ENCODE measurements at regions not wholly inside any gene's neighbourhood (a gene's known extent, or its start where the extent isn't known, plus 50 kb on each side); places are given as distances from the start of the nearest gene placed in this dataset.
A peak's percentile ranks its signal among the peaks of the same experiment; 100 is the strongest.

DNA sequence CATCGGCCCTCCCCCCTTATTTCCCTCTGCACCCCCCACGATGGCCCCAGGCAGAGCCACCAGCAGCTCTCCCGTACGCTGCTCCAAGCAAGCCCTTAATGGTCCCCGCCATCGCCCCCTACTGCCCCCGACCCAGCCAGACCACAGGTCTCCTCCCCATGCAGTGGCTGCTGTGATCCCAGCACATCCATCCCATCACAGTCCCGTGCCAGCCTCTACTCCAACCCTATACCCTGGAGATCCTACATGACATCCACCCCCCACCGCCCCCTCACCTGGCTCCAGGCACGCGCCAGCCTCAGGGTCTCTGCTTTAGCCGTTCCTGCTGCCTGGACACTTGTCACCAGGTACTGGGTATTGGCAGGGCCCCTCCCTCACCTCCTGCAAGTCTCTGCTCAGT lies 85.8 kb upstream of the RTL6 start:
- DNase-seq (ENCODE audit: low spot score), result peak; percentile 46

More for the DNA sequence above, 85.8 kb upstream of the RTL6 start:
- Mint-ChIP-seq H3K27me3 (ENCODE audit: low read depth) (peaks cover 2% of the 10 kb centered on the region; the same call in 1 of the 2 replicates), H3K4me3 (no peak overlapping the region), H3K27ac (no peak overlapping the region), H3K9me3 (peaks cover 4% of the 10 kb centered on the region; the same call in 1 of the 2 replicates), H3K36me3 (no peaks in the 10 kb centered on the region), H3K4me1 (no peaks in the 10 kb centered on the region)
- ATAC-seq, result peak; percentile 72
- TF ChIP-seq HMGA2 (CRISPR knock-in tag; IDR thresholded peaks at IDR 0.05) (no peak), NFE2L1 (CRISPR knock-in tag; IDR thresholded peaks at IDR 0.05) (no peak), ZNF416 (CRISPR knock-in tag; IDR thresholded peaks at IDR 0.05) (no peak), TEAD4 (CRISPR knock-in tag; IDR thresholded peaks at IDR 0.05) (no peak), ZNF317 (CRISPR knock-in tag; IDR thresholded peaks at IDR 0.05; ENCODE audit: borderline replicate concordance, low read depth) (no peak), CREB1 (CRISPR knock-in tag; IDR thresholded peaks at IDR 0.05) (no peak), ETV6 (CRISPR knock-in tag; IDR thresholded peaks at IDR 0.05) (no peak), IRF2 (CRISPR knock-in tag; IDR thresholded peaks at IDR 0.05; ENCODE audit: borderline replicate concordance, low read depth) (no peak), NFATC4 (CRISPR knock-in tag; IDR thresholded peaks at IDR 0.05) (no peak), EMX1 (CRISPR knock-in tag; IDR thresholded peaks at IDR 0.05) (no peak), NR2C2 (CRISPR knock-in tag; IDR thresholded peaks at IDR 0.05) (no peak)
- TF ChIP-seq, protein P1, sequence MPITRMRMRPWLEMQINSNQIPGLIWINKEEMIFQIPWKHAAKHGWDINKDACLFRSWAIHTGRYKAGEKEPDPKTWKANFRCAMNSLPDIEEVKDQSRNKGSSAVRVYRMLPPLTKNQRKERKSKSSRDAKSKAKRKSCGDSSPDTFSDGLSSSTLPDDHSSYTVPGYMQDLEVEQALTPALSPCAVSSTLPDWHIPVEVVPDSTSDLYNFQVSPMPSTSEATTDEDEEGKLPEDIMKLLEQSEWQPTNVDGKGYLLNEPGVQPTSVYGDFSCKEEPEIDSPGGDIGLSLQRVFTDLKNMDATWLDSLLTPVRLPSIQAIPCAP (CRISPR knock-in tag; IDR thresholded peaks at IDR 0.05), result no peak
- TF ChIP-seq, protein P2, sequence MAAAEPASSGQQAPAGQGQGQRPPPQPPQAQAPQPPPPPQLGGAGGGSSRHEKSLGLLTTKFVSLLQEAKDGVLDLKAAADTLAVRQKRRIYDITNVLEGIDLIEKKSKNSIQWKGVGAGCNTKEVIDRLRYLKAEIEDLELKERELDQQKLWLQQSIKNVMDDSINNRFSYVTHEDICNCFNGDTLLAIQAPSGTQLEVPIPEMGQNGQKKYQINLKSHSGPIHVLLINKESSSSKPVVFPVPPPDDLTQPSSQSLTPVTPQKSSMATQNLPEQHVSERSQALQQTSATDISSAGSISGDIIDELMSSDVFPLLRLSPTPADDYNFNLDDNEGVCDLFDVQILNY (CRISPR knock-in tag; IDR thresholded peaks at IDR 0.05), result no peak
- TF ChIP-seq, protein P3, sequence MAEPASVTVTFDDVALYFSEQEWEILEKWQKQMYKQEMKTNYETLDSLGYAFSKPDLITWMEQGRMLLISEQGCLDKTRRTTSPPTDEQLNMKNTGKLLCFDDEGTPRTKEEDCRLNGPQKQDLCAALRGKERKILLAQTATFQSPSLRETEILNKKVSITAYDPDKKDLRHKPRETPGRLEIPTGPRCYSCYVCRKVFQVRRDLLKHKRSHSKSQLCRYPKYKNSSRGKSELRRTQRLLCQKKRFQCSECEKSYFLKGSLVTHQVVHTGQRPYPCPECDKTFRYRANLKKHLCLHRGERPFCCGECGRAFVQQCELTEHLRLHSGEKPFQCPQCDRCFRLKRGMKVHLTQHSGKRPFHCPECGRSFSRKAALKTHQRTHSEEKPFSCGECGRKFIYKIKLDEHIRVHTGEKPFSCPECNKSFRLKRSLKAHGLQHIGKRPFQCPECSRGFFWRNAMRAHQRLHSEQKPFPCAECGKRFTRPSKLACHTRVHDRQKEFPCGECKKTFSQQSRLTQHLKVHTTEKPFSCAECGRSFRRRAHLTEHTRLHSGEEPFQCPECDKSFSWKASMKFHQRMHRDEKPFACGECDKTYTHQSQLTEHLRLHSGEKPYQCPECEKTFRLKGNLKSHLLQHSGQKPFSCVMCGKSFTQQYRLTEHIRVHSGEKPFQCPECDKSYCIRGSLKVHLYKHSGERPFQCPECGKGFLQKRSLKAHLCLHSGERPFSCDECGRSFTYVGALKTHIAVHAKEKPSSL (CRISPR knock-in tag; conservative IDR thresholded peaks at IDR 0.05), result no peak
- TF ChIP-seq, protein P4, sequence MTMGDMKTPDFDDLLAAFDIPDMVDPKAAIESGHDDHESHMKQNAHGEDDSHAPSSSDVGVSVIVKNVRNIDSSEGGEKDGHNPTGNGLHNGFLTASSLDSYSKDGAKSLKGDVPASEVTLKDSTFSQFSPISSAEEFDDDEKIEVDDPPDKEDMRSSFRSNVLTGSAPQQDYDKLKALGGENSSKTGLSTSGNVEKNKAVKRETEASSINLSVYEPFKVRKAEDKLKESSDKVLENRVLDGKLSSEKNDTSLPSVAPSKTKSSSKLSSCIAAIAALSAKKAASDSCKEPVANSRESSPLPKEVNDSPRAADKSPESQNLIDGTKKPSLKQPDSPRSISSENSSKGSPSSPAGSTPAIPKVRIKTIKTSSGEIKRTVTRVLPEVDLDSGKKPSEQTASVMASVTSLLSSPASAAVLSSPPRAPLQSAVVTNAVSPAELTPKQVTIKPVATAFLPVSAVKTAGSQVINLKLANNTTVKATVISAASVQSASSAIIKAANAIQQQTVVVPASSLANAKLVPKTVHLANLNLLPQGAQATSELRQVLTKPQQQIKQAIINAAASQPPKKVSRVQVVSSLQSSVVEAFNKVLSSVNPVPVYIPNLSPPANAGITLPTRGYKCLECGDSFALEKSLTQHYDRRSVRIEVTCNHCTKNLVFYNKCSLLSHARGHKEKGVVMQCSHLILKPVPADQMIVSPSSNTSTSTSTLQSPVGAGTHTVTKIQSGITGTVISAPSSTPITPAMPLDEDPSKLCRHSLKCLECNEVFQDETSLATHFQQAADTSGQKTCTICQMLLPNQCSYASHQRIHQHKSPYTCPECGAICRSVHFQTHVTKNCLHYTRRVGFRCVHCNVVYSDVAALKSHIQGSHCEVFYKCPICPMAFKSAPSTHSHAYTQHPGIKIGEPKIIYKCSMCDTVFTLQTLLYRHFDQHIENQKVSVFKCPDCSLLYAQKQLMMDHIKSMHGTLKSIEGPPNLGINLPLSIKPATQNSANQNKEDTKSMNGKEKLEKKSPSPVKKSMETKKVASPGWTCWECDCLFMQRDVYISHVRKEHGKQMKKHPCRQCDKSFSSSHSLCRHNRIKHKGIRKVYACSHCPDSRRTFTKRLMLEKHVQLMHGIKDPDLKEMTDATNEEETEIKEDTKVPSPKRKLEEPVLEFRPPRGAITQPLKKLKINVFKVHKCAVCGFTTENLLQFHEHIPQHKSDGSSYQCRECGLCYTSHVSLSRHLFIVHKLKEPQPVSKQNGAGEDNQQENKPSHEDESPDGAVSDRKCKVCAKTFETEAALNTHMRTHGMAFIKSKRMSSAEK (CRISPR knock-in tag; IDR thresholded peaks at IDR 0.05; ENCODE audit: borderline replicate concordance), result no peak
- TF ChIP-seq, protein P5, sequence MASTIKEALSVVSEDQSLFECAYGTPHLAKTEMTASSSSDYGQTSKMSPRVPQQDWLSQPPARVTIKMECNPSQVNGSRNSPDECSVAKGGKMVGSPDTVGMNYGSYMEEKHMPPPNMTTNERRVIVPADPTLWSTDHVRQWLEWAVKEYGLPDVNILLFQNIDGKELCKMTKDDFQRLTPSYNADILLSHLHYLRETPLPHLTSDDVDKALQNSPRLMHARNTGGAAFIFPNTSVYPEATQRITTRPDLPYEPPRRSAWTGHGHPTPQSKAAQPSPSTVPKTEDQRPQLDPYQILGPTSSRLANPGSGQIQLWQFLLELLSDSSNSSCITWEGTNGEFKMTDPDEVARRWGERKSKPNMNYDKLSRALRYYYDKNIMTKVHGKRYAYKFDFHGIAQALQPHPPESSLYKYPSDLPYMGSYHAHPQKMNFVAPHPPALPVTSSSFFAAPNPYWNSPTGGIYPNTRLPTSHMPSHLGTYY (CRISPR knock-in tag; IDR thresholded peaks at IDR 0.05), result no peak
- TF ChIP-seq, protein P6, sequence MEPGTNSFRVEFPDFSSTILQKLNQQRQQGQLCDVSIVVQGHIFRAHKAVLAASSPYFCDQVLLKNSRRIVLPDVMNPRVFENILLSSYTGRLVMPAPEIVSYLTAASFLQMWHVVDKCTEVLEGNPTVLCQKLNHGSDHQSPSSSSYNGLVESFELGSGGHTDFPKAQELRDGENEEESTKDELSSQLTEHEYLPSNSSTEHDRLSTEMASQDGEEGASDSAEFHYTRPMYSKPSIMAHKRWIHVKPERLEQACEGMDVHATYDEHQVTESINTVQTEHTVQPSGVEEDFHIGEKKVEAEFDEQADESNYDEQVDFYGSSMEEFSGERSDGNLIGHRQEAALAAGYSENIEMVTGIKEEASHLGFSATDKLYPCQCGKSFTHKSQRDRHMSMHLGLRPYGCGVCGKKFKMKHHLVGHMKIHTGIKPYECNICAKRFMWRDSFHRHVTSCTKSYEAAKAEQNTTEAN (CRISPR knock-in tag; IDR thresholded peaks at IDR 0.05), result no peak
- TF ChIP-seq, protein P7, sequence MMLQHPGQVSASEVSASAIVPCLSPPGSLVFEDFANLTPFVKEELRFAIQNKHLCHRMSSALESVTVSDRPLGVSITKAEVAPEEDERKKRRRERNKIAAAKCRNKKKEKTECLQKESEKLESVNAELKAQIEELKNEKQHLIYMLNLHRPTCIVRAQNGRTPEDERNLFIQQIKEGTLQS (CRISPR knock-in tag; conservative IDR thresholded peaks at IDR 0.05), result no peak
- TF ChIP-seq, protein P8, sequence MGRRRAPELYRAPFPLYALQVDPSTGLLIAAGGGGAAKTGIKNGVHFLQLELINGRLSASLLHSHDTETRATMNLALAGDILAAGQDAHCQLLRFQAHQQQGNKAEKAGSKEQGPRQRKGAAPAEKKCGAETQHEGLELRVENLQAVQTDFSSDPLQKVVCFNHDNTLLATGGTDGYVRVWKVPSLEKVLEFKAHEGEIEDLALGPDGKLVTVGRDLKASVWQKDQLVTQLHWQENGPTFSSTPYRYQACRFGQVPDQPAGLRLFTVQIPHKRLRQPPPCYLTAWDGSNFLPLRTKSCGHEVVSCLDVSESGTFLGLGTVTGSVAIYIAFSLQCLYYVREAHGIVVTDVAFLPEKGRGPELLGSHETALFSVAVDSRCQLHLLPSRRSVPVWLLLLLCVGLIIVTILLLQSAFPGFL (CRISPR knock-in tag; IDR thresholded peaks at IDR 0.05; ENCODE audit: borderline replicate concordance), result no peak
- ChIA-PET POLR2A (no interaction called here), CTCF (interaction anchor here (0.6 kb wide), 1 partner anchor 873 kb away, joined by 3 read pairs; no protein-coding TSS in a partner anchor)

Measured in WTC11 (cell line).